ENCODE measurements at regions not wholly inside any gene's neighbourhood (a gene's known extent, or its start where the extent isn't known, plus 50 kb on each side); places are given as distances from the start of the nearest gene placed in this dataset.

DNA sequence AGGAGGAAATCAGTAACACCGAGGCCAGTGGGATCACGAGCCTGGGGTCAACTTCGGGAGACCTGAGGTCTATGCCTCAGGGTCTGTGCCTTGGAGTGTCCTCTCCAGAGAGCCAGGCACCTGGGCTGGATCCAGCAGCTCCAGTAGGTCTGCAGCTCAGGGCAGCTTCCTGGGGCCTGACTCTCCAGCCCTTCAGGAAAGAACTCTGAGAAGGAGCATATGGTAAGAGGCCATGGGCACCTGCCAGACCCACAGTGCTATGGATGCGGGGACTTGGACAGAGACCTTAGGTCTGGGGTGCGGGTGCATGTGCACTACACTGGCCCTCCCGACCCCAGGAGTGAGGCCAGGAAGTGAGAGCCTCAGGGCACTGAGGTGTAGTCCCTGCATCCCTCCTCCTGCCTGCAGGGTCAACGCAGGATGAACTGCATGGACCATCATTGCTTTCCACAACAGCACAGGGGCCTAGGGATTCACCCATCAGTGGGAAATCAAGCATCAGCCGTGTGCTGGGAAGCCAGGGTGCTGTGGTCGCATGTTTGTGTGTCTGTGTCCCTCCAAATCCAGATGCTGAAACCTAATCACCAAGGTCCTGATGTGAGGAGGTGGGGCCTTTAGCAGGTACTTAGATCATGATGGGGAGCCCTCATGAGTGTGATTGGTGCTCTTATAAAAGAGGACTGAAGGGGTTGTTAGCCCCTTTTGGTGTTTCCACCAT, 210.9 kb upstream of the CST7 start:
- DNase-seq (ENCODE audit: insufficient read length, low spot score) (no peak), FAIRE-seq (no peak)
- TF ChIP-seq, protein P1, sequence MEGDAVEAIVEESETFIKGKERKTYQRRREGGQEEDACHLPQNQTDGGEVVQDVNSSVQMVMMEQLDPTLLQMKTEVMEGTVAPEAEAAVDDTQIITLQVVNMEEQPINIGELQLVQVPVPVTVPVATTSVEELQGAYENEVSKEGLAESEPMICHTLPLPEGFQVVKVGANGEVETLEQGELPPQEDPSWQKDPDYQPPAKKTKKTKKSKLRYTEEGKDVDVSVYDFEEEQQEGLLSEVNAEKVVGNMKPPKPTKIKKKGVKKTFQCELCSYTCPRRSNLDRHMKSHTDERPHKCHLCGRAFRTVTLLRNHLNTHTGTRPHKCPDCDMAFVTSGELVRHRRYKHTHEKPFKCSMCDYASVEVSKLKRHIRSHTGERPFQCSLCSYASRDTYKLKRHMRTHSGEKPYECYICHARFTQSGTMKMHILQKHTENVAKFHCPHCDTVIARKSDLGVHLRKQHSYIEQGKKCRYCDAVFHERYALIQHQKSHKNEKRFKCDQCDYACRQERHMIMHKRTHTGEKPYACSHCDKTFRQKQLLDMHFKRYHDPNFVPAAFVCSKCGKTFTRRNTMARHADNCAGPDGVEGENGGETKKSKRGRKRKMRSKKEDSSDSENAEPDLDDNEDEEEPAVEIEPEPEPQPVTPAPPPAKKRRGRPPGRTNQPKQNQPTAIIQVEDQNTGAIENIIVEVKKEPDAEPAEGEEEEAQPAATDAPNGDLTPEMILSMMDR (IDR thresholded peaks at IDR 0.05; ENCODE audit: insufficient read depth, missing control alignments): no peak

DNA sequence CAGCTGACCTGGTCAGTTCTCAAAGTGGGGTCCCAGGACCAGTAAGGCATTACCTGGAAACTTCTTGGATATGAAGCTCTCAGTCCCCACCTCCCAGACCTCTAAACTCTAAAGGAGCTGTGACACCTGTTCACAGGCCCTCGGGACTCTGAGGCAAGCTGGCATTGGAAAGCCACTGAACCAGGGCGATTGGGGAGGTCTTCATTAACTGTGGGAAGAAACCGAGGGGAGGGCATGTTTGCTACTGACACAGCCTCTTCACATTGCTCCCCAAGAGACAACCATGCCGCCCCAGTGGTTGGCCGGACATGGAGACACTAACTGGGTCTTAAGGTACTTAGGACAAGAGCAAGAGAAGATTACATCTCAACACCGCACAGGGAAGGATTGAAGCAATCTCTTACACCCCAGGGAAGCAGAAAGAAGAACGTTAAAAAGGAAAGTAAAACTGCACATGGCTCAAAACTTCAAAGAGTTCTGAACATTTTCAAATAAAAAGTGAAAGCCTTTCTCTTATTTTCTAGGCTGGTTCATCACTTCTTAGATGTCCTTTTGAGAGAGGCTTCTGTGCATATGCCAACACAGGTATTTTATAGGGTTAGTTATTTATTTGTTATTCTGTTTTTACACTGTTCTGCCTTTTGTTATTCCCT, 210.0 kb upstream of the CST7 start:
- no peak for FAIRE-seq
- DNase-seq (ENCODE audit: insufficient read length, low spot score): no peak
- TF ChIP-seq, protein P1 (IDR thresholded peaks at IDR 0.05; ENCODE audit: insufficient read depth, missing control alignments): no peak

DNA sequence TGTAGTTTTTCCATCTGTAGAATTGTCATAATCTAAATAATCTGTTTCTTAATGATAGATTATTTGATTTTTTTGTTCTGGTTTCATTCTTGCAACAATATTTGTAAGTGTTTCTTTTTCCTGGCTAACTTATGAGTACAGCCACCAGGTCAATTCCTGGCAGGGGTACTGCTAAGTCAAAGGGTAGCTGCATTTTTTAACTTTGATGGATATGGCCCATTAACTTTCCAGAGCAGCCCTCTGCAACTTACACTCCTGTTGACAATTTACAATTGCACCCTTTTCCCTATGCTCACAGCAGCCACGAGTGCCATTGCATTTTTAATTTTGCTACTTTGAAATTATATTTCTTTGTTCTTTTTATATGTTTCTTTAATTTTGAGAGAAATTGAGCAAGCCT, 209.3 kb upstream of the CST7 start:
- TF ChIP-seq, protein P1 (IDR thresholded peaks at IDR 0.05; ENCODE audit: insufficient read depth, missing control alignments): no peak
- DNase-seq (ENCODE audit: insufficient read length, low spot score) (no peak), FAIRE-seq (no peak)

DNA sequence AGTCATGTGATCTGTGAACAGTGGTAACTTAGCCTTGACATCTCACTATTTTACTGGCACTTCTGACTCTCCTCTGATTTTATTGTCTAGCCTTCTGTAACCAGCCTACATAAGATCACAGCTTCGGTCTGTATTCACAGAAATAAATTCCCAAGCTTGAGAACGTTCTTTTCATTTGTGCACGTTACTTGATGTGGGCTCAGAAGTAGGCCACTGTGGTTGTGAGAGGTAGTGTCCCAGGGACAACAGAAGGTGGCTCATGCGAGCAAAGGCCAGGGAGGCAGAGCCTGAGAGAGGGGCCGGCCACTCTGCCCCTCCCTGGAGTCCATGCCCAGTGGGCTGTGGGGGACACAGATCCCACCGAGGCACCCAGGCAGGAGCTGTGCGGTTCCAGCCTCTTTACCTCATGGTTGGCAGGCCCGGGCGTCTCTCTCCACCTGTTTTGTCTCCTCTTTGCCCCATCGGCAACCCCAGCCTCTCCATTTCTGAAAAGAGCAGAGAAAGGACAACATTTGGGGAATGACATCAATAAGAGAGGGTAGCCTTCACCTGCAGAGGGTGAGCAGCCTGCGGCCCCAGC, 207.5 kb upstream of the CST7 start:
- TF ChIP-seq, protein P1 (IDR thresholded peaks at IDR 0.05; ENCODE audit: insufficient read depth, missing control alignments): no peak
- FAIRE-seq: no peak
- DNase-seq (ENCODE audit: insufficient read length, low spot score): no peak

DNA sequence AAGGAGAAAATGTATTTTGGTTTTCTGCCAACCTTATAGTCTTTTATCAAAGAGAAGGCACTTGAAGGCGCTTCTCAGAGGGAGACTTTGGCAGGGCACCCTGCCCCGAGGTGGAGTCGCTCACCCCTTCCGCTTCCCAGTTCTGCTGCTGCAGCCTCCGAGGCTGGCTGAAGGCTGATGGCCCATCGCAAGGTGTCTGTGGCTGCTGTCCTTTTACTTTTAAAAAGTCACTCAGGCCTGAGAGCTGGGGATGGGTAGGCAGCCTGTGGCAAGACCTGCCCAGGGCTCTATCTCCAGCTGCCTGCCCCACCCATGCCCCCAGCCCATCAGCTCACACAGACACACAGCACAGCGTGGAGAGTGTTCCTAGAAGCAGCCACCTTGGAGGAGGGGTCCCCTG, 206.6 kb upstream of the CST7 start:
- FAIRE-seq: no peak
- TF ChIP-seq, protein P1 (IDR thresholded peaks at IDR 0.05; ENCODE audit: insufficient read depth, missing control alignments): no peak
- no peak for DNase-seq (ENCODE audit: insufficient read length, low spot score)

DNA sequence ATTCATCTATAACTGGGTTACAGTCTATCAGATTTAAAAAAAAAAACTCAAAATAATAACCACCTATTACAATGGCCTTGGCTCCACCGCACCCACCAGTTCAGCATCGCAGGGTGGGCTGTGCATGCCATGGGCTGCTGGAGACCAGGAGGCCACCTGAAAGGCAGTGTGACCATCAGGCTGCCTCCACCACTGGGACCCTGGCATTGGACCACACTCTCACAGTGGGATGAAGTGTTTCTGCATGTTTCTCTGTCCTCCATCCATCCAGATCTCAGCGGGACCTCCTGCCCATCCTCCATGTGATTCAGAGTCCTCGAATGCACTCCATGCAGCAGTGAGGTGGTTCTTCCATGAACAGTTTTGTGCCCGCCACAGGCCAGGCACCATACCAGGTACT, 206.1 kb upstream of the CST7 start:
- FAIRE-seq: no peak
- DNase-seq (ENCODE audit: insufficient read length, low spot score): no peak
- TF ChIP-seq, protein P1 (IDR thresholded peaks at IDR 0.05; ENCODE audit: insufficient read depth, missing control alignments): no peak

DNA sequence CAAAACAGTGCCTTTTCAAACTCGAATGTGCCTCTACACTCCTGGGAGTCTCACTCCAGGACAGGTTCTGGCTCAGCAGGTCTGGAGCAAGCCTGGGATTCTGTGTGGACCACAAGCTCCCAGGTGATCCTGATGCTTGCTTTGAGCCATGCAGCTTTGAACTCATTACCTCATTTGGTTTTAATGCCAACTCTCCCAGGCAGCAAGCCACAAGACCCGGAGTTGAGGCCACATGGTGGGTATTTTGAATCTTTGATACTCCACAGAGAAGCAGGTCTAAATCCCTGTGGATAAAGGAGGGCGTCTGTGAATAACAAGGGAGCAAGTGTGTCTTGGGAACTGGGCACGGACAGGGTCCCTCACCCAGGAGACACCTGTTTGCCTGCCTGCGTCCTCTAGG, 205.4 kb upstream of the CST7 start:
- TF ChIP-seq, protein P1 (IDR thresholded peaks at IDR 0.05; ENCODE audit: insufficient read depth, missing control alignments): no peak
- DNase-seq (ENCODE audit: insufficient read length, low spot score): no peak
- FAIRE-seq: no peak

Measured in D721Med (cell line).